H9 (cell line): ENCODE measurements at regions not wholly inside any gene's neighbourhood (a gene's known extent, or its start where the extent isn't known, plus 50 kb on each side); places are given as distances from the start of the nearest gene placed in this dataset.

Source experiments
- DNase-seq: peaks from one replicate; pipeline ENCODE4 v3.0.0-alpha.2; 2017
- H2AFZ ChIP-seq: one replicate; pipeline ENCODE4 v1.6.1; 2013; ENCODE audit warnings: mild to moderate bottlenecking, low read length, control low read depth, moderate library complexity
- H2AK5ac ChIP-seq: 2 replicates; pipeline ENCODE4 v1.6.1; 2013; ENCODE audit warnings: low read length, control low read depth, mixed read lengths; ENCODE audit not compliant: insufficient read length
- H2BK120ac ChIP-seq: one replicate; pipeline ENCODE4 v1.6.1; 2013; ENCODE audit warnings: low read depth, mild to moderate bottlenecking, low read length, control low read depth, inconsistent platforms; ENCODE audit not compliant: poor library complexity, severe bottlenecking
- H2BK12ac ChIP-seq: 2 replicates; pipeline ENCODE4 v1.6.1; 2013; ENCODE audit warnings: low read length, control low read depth, mixed read lengths, low read depth; ENCODE audit not compliant: insufficient read length
- H2BK15ac ChIP-seq: 2 replicates; pipeline ENCODE4 v1.6.1; 2013; ENCODE audit warnings: low read depth, low read length, control low read depth
- H2BK20ac ChIP-seq: one replicate; pipeline ENCODE4 v1.6.1; 2013; ENCODE audit warnings: low read depth, mild to moderate bottlenecking, low read length, control low read depth, inconsistent platforms; ENCODE audit not compliant: poor library complexity, severe bottlenecking
- H2BK5ac ChIP-seq: 2 replicates; pipeline ENCODE4 v1.6.1; 2013; ENCODE audit warnings: low read length, control low read depth, mixed read lengths; ENCODE audit not compliant: insufficient read length
- H3K14ac ChIP-seq: 2 replicates; pipeline ENCODE4 v1.6.1; 2013; ENCODE audit warnings: low read length, control low read depth; ENCODE audit not compliant: insufficient read depth
- H3K18ac ChIP-seq: 2 replicates; pipeline ENCODE4 v1.6.1; 2013; ENCODE audit warnings: low read depth, mild to moderate bottlenecking, mixed read lengths, low read length, control low read depth; ENCODE audit not compliant: insufficient read length
- H3K23ac ChIP-seq: 2 replicates; pipeline ENCODE4 v1.6.1; 2013; ENCODE audit warnings: low read length, control low read depth, mixed read lengths, low read depth; ENCODE audit not compliant: insufficient read length
- H3K23me2 ChIP-seq: 2 replicates; pipeline ENCODE4 v1.6.1; 2013; ENCODE audit warnings: low read depth, mild to moderate bottlenecking, mixed read lengths, low read length, control low read depth; ENCODE audit not compliant: insufficient read length, poor library complexity, severe bottlenecking
- H3K27ac ChIP-seq: 2 replicates; pipeline ENCODE4 v1.5.1; 2013; ENCODE audit warnings: low read length, control low read depth, mixed read lengths, low read depth; ENCODE audit not compliant: insufficient read length
- H3K27me3 ChIP-seq: 2 replicates; pipeline ENCODE4 v1.6.1; 2013; ENCODE audit warnings: low read length, control low read depth, inconsistent platforms; ENCODE audit not compliant: insufficient read depth
- H3K4ac ChIP-seq: 2 replicates; pipeline ENCODE4 v1.6.1; 2013; ENCODE audit warnings: low read depth, mild to moderate bottlenecking, control low read depth, inconsistent platforms, low read length, moderate library complexity
- H3K4me1 ChIP-seq: 2 replicates; pipeline ENCODE4 v1.6.1; 2013; ENCODE audit warnings: low read length, control low read depth, inconsistent platforms; ENCODE audit not compliant: insufficient read depth
- H3K4me2 ChIP-seq: 2 replicates; pipeline ENCODE4 v1.6.1; 2013; ENCODE audit warnings: low read length, control low read depth, mixed read lengths; ENCODE audit not compliant: insufficient read length, insufficient read depth
- H3K56ac ChIP-seq: 2 replicates; pipeline ENCODE4 v1.6.1; 2013; ENCODE audit warnings: low read depth, mild to moderate bottlenecking, mixed read lengths, low read length, control low read depth; ENCODE audit not compliant: insufficient read length
- H3K79me1 ChIP-seq: 2 replicates; pipeline ENCODE4 v1.6.1; 2013; ENCODE audit warnings: low read depth, mild to moderate bottlenecking, moderate library complexity, low read length, control low read depth, inconsistent platforms; ENCODE audit not compliant: insufficient read depth, poor library complexity, severe bottlenecking
- H3K79me2 ChIP-seq: 2 replicates; pipeline ENCODE4 v1.6.1; 2013; ENCODE audit warnings: low read length, control low read depth, inconsistent platforms; ENCODE audit not compliant: insufficient read depth
- H3K9ac ChIP-seq: 2 replicates; pipeline ENCODE4 v1.6.1; 2013; ENCODE audit warnings: low read length, control low read depth, mixed read lengths; ENCODE audit not compliant: insufficient read length; ENCODE audit errors: extremely low read depth
- H3K9me3 ChIP-seq: one replicate; pipeline ENCODE4 v1.6.1; 2013; ENCODE audit warnings: low read depth, low read length, inconsistent platforms; ENCODE audit not compliant: control insufficient read depth
- H3T11ph ChIP-seq: one replicate; pipeline ENCODE4 v1.6.1; 2013; ENCODE audit warnings: mild to moderate bottlenecking, low read length, control low read depth, inconsistent platforms
- H4K20me1 ChIP-seq: one replicate; pipeline ENCODE4 v1.6.1; 2013; ENCODE audit not compliant: control insufficient read depth, insufficient read length, insufficient read depth
- H4K5ac ChIP-seq: 2 replicates; pipeline ENCODE4 v1.6.1; 2013; ENCODE audit warnings: low read depth, mild to moderate bottlenecking, mixed read lengths, low read length, control low read depth; ENCODE audit not compliant: insufficient read length
- H4K8ac ChIP-seq: replicated peaks from 2 replicates; pipeline ENCODE4 v1.6.1; 2013; ENCODE audit warnings: low read length, control low read depth, mixed read lengths, low read depth; ENCODE audit not compliant: insufficient read length
- H4K91ac ChIP-seq: 2 replicates; pipeline ENCODE4 v1.6.1; 2013; ENCODE audit warnings: low read depth, mild to moderate bottlenecking, moderate library complexity, mixed read lengths, low read length, control low read depth; ENCODE audit not compliant: insufficient read length
- H3K27ac Mint-ChIP-seq, 3 experiments: 2 replicates in 2 of 3; 3 replicates in 1 of 3; pipeline ENCODE4 v1.8.0; 2020 to 2021; ENCODE audit warnings: mixed read lengths in 3 of 3, mild to moderate bottlenecking in 1 of 3, moderate library complexity in 1 of 3
- H3K27me3 Mint-ChIP-seq: 2 replicates; pipeline ENCODE4 v1.8.0; 2021; ENCODE audit warnings: low read depth, mild to moderate bottlenecking, moderate library complexity, mixed read lengths
- H3K36me3 Mint-ChIP-seq, 3 experiments: 2 replicates in 2 of 3; 3 replicates in 1 of 3; pipeline ENCODE4 v1.8.0; 2020 to 2021; ENCODE audit warnings: low read depth in 3 of 3, mixed read lengths in 3 of 3; ENCODE audit not compliant: insufficient read depth in 1 of 3
- H3K4me1 Mint-ChIP-seq, 2 experiments: 2 replicates each; pipeline ENCODE4 v1.8.0; 2020; ENCODE audit warnings: mixed read lengths in 2 of 2
- H3K4me3 Mint-ChIP-seq, 2 experiments: 2 replicates in 1 of 2; 3 replicates in 1 of 2; pipeline ENCODE4 v1.8.0; 2020 to 2021; ENCODE audit warnings: mild to moderate bottlenecking in 2 of 2, mixed read lengths in 2 of 2, moderate library complexity in 1 of 2
- H3K9me3 Mint-ChIP-seq, 2 experiments: 2 replicates in 1 of 2; 3 replicates in 1 of 2; pipeline ENCODE4 v1.8.0; 2020; ENCODE audit warnings: mild to moderate bottlenecking in 2 of 2, mixed read lengths in 2 of 2, moderate library complexity in 1 of 2
- CTCF ChIP-seq: fragments of 200-600 bp; sonication (generic); conservative IDR thresholded peaks from 3 replicates; pipeline ENCODE4 v1.8.0; 2021; ENCODE audit warnings: antibody characterized with exemption, mild to moderate bottlenecking
- WGBS: extraction: QIAGEN DNeasy Blood & Tissue Kit; methylation state at CpG from one replicate; pipeline ENCODE4 v1.1.7; 2013; ENCODE audit warnings: missing lambda C conversion rate, low lambda C conversion rate, mixed read lengths; ENCODE audit not compliant: insufficient read length; ENCODE audit errors: extremely low coverage; 5-methylcytosine and 5-hydroxymethylcytosine counted together

GRCh38 chr7:109641445-109641844 is 1071.8 kb downstream of the DNAJB9 start:
- WGBS = no CpG with 5 or more reads among the region's 7 CpGs
- Histone ChIP-seq H4K20me1 (no peaks in the 10 kb centered on the region), H3K14ac (no peak overlapping the region), H3K27me3 (no peaks in the 10 kb centered on the region), H2BK120ac (no peak overlapping the region), H3K79me1 (no peaks in the 10 kb centered on the region), H3K27ac (no peak overlapping the region), H3T11ph (no peak overlapping the region), H4K5ac (no peak overlapping the region), H3K56ac (no peak overlapping the region), H3K79me2 (no peaks in the 10 kb centered on the region), H2AK5ac (no peak overlapping the region), H3K23ac (no peak overlapping the region), H2BK12ac (no peak overlapping the region), H2AFZ (no peak overlapping the region), H3K4ac (no peak overlapping the region), H3K23me2 (no peaks in the 10 kb centered on the region), H3K4me1 (peaks cover 5% of the 10 kb centered on the region; the same call in 1 of the 2 replicates), H2BK15ac (no peak overlapping the region), H2BK5ac (no peak overlapping the region), H3K4me2 (no peak overlapping the region), H2BK20ac (no peak overlapping the region), H3K9ac (no peak overlapping the region), H4K8ac (no peak overlapping the region), H3K18ac (no peak overlapping the region), H4K91ac (no peak overlapping the region), H3K9me3 (no peaks in the 10 kb centered on the region)
- Mint-ChIP-seq H3K4me1 (peaks cover 4 to 24% of the 10 kb centered on the region in 2 experiments; a peak in 3 of 4 replicates), H3K36me3 (peaks cover 0 to 3% (median 0%) of the 10 kb centered on the region in 3 experiments; a peak in 3 of 7 replicates), H3K27me3 (no peaks in the 10 kb centered on the region), H3K27ac (no peak overlapping the region), H3K9me3 (no peaks in the 10 kb centered on the region; a peak in 1 of 5 replicates), H3K4me3 (no peak overlapping the region)
- DNase-seq = no peak
- TF ChIP-seq CTCF = no peak
